ENCODE measurements at regions not wholly inside any gene's neighbourhood (a gene's known extent, or its start where the extent isn't known, plus 50 kb on each side); places are given as distances from the start of the nearest gene placed in this dataset.
"Not testable (repeated sequence)": the region's sequence is repeated elsewhere in the genome, so short reads cannot be mapped to it uniquely, and the experiment has no call there.

- DNase-seq (ENCODE audit: low read depth): no peak
Measured at GRCh38 chr3:182400838-182401237, 392.5 kb upstream of the ATP11B start.

DNA sequence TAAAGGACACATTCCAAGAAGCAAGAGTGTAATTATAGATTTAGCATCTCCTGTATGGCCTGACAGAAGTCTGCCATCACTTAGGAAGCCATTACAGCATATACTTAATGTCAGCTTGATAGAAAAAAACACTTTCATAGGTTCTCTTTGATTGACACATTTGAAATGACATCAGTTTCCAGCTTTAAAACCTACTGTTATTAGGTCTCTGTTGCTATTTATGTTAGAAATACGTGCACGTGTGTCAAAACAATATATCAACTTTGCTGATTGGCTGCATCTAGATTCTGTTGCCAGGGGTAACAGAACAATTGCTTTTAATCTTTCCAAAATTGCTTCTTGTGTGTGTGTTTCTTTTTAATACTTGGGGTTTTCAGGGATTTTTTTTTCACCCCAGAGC, 389.3 kb upstream of the ATP11B start:
- DNase-seq (ENCODE audit: low read depth): no peak

DNA sequence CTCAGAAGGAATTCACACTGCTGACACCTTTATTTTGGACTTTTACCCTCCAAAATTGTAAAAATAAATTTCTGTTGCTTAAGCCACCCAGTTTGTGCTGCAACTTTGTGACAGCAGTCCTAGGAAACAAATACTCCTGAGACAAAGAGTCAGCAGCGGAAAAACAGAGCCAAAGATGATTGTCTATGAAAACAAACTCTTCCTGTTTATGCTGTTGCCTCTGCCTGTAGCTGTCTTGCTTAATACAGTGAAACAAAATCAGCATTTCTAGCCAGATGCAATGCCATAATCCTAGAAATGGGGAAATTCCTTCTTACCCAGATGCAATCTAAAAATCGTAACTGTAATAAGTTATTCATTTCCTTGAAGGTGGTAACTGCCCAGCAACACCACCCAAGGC, 387.5 kb upstream of the ATP11B start:
- DNase-seq (ENCODE audit: low read depth): no peak

DNA sequence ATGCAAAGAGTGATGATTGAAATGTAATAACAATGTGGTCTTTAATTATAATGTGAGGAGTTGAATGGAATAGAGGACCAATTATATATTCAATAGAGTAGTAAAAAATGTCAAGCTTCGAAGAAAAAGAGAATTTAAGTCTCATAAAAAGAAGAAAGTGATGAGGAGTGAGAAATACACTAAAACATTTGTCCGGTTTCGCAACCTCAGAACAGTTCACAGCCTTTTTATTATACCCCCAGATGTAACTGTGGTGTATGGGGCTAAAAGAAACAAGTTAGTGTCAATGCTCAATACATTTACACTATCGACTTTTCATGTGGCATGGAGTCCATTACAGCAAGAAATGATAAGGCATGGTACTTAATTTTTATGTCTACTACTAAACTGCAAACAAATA, 386.5 kb upstream of the ATP11B start:
- DNase-seq (ENCODE audit: low read depth): no peak

DNA sequence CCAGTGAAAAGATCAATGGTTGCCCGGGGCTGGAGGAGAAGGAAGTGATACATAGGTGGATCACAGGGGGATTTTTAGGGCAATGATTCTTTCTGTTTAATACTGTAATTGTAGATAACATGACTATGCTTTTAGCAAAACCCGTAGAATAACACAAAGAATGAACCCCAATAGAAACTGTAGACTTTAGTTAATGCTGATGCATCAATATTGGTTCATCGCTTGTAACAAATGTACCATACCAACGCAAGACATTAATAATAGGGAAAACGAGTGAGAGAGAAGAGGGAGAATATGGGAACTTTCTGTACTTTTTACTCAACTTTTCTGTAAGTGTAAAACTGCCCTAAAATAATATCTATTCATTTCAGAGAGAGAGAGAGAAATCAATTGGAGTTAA, 383.3 kb upstream of the ATP11B start:
- DNase-seq (ENCODE audit: low read depth): no peak

DNA sequence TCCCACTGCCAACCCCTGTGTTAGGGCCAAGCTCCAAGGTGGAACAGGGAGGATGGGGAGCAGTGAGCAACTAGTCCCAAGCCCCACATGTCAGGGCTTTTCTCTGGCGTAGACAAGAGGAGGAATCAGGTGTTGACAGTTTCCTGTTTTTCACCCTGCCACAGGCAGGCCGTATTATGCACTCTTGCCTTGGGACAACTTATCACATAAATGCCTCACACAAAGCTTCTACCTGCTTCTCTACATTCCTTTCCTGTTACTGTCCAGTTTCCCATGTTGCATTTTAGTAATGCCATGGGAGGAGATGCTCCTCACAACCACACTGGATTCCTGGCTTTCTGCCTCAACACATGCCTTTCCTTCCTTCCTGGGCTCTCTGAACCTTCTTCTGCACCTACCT, 381.2 kb upstream of the ATP11B start:
- no peak for DNase-seq (ENCODE audit: low read depth)

DNA sequence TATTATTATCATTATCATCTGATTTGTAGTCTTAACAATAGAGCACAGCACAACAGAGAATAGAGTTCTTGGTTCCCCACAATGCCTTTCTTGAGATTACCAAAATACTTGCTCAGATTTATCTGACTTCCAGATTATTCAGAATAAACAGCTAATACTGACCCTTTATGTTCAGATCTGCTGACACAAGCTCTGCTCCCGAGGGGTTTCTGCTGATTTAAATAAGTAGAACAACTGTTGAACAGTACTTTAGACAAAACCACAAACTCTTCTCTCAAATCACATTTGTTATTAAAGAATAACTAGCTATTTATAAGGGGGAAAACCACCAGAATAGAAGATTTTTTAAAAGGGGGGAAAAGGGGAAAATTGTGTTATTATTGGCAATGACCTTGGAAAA, 380.2 kb upstream of the ATP11B start:
- no peak for DNase-seq (ENCODE audit: low read depth)

DNA sequence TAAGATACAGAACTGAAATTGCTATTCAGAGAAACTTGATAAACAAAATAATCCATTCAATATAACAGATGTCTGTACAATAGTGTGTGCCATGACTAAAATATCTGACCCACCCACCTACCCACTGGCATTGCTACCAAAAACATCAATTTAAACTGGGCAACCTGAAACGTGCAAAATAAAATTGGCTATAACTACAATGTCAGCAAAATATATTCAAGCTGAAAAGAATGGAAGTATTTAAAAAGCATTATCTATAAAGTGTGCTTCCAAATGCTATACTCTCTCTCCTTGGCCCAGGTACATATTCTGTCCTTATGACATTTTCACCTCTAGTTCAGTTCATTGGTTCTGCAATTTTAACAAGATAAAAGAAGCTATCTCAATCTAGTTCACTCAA, 379.6 kb upstream of the ATP11B start:
- DNase-seq (ENCODE audit: low read depth): no peak

DNA sequence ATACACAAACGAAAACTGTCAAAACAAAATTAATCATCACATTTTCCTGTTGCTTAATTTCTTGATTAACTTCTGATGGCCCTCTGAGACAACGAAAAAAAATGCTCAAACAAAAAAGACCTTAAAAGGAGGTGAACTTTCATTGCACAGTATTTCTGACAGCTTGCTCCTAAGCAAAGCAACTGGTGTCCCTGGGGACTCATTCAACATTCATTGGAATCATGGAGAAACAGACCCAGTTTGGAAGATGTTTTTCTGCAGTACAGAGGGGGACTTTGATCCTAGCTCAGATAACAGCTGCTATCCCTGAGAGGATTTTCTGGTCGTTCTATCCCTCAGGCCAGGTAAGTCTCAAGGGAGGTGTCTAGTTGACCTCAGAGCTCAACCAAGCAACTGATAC, 378.7 kb upstream of the ATP11B start:
- DNase-seq (ENCODE audit: low read depth): no peak

- DNase-seq (ENCODE audit: low read depth): no peak
Measured at GRCh38 chr3:182420741-182421140, 372.6 kb upstream of the ATP11B start.

GRCh38 chr3:182424006-182424405, 369.3 kb upstream of the ATP11B start:
- DNase-seq (ENCODE audit: low read depth): no peak

- DNase-seq (ENCODE audit: low read depth): not testable (repeated sequence)
Measured at GRCh38 chr3:182425926-182426718, 367.2 kb upstream of the ATP11B start.

GRCh38 chr3:182431972-182432371, 361.3 kb upstream of the ATP11B start:
- not testable (repeated sequence) for DNase-seq (ENCODE audit: low read depth)

GRCh38 chr3:182435860-182436259, 357.4 kb upstream of the ATP11B start:
- no peak for DNase-seq (ENCODE audit: low read depth)

DNA sequence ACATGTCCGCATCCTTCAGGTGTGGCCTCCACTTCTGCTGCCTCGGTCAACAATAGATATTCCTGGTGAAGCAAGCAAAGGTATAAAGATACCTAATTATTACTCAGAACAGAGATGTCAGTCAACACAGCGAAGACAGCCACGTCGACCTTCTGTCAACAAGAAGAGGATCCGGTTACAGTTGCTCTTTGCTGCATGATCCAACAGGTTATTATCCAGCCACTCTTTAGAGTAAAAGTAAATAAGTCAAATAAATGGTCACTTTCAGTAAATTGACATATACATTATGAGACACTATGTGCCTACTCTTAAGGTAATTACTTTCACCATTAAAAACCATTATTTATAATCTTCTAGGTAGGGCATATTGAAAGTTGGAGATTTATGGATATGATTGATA, 356.8 kb upstream of the ATP11B start:
- no peak for DNase-seq (ENCODE audit: low read depth)

GRCh38 chr3:182438398-182438797, 354.9 kb upstream of the ATP11B start:
- no peak for DNase-seq (ENCODE audit: low read depth)

DNA sequence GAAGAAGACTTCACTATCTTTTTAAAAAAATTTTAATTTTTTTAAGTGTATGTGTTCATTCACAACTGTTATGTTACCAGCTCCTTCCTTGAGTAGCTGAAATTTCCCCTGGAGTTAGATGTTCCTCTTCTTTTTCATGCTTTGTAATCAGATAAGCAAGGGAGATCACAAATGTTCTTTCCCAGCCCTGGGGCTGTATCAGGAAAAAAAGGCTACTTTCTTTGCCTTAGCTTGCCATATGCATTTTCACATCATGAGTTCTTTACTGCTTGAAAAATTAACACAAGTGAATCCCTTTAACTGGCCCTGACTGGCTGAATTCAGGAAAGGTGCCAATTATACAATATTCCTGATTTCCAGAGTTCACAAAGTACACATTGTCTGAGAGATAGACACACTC, 353.2 kb upstream of the ATP11B start:
- no peak for DNase-seq (ENCODE audit: low read depth)

DNA sequence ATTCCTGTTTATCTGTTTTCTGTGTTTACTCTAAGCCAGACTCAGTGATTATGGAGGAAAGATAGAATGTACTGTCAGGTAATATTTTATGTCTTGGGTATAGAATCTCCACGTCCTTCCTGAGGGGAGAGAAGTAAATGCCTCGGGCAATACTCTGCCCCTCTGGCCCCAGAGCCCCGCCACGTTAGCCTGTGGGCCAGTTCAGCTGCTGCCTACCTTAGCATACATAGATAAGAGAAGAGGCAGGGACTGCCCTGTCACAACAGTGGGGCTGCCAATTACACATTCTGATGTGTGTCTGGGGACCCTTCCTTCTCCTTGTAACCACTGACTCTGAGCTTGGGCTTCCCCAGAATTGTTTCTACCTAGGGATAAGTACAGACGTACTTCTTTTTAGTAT, 347.7 kb upstream of the ATP11B start:
- no peak for DNase-seq (ENCODE audit: low read depth)

DNA sequence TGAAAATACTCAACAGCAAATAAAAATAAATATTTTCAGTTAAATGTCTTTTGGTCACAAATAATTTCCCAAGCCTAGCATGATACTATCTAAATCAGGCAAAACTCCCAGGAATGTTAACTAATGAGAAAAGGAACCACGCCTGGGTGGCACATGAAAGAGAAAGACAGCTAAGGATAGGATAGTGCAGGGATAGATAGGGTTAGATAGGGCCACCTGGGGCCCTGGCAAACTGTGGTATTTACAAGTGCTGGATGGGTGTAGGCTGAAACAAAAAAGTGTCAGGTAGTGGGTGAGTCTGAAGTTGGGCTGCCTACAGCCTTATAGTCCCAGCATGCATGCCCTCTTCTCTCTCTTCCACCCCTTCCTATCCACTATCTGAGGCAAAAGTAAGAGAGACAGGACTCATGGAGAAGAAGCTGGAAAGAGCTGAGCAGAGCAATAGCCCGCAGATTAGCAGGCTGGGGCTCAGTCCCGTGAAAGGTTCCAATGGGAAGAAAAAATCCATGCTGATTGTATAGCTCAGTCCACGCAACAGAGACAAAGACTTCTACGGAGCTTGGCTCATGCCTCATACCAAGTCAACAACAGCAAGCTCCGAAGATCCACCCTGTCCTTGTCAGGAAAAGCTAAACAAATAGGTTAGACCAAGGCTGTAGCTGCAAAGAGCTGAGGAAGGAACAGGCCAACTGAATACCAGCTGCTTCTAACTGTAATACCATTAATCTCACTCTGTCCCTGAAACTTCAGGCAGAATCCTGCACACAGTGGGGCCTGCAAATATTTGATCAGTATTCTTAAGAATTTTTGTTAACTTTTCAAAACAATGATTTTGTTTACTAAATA, 342.1 kb upstream of the ATP11B start:
- no peak for DNase-seq (ENCODE audit: low read depth)

- DNase-seq (ENCODE audit: low read depth): no peak
Measured at GRCh38 chr3:182451871-182452270, 341.4 kb upstream of the ATP11B start.

- DNase-seq (ENCODE audit: low read depth): no peak
Measured at GRCh38 chr3:182455011-182455410, 338.3 kb upstream of the ATP11B start.

DNA sequence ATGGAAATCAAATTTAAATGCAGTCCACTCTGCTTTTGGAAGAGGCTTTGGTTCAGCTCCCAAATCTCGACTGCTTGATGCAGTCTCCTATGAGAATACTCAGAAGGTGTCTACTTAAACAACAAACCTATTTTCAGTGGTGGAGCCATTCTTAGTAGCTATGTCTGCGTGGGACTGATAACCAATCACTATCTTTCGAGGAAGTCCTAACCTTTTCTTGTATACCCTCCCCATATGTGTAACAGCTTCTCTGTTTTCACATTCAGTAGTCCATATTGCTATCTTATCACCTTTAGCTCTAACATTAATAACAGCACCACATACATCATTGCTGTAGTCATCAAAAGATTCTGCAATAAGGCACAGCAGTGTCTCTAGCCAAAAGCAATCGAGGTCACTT, 333.0 kb upstream of the ATP11B start:
- DNase-seq (ENCODE audit: low read depth): no peak

DNA sequence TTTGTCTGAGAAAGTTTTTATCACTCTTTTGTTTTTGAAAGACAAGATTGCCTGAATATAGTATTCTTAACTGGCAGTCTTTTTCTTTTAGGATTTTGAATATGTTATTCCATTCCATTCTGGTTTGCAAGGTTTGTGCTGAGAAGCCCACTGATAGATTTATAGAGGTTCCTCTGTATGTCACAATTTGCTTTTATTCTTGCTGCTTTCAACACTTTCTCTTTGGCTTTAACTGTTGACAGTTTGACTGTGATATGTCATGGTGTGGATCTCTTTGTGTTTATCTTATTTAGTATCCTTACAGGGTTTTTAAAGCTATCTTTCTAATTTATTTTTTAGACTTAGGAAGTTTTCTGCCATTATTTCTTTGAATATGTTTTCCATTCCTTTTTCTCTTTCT, 331.2 kb upstream of the ATP11B start:
- DNase-seq (ENCODE audit: low read depth): no peak
